WTC11 (cell line): ENCODE measurements at regions not wholly inside any gene's neighbourhood (a gene's known extent, or its start where the extent isn't known, plus 50 kb on each side); places are given as distances from the start of the nearest gene placed in this dataset.
"Not testable (repeated sequence)": the region's sequence is repeated elsewhere in the genome, so short reads cannot be mapped to it uniquely, and the experiment has no call there.

ENCODE experiments used
- ATAC-seq: fragments of 200-7000 bp; cut with Tn5 transposase; 2 replicates; pipeline ENCODE4 v1.10.0; 2021; ENCODE audit warnings: mild to moderate bottlenecking, moderate library complexity
- CTCF ChIA-PET: fragments of 300-600 bp; sonication (Branson Sonifier 250); formaldehyde crosslinking; loops from one replicate; lab custom pipeline; 2021; ENCODE audit warnings: antibody characterized with exemption; lab: Charles Lee
- POLR2A ChIA-PET: fragments of 350-600 bp; sonication (Branson Sonifier 250); formaldehyde crosslinking; loops from one replicate; lab custom pipeline; 2021; ENCODE audit warnings: antibody characterized with exemption; lab: Charles Lee
- DNase-seq: peaks from one replicate; pipeline ENCODE4 v3.0.0; 2021; ENCODE audit warnings: low spot score
- H3K27ac Mint-ChIP-seq: 2 replicates; pipeline ENCODE4 v1.8.0; 2021; ENCODE audit warnings: mixed read lengths
- H3K27me3 Mint-ChIP-seq: 2 replicates; pipeline ENCODE4 v1.8.0; 2021; ENCODE audit warnings: low read depth, mild to moderate bottlenecking, moderate library complexity, mixed read lengths
- H3K36me3 Mint-ChIP-seq: 2 replicates; pipeline ENCODE4 v1.8.0; 2021; ENCODE audit warnings: mixed read lengths
- H3K4me1 Mint-ChIP-seq: 2 replicates; pipeline ENCODE4 v1.8.0; 2022; ENCODE audit warnings: mixed read lengths
- H3K4me3 Mint-ChIP-seq: 2 replicates; pipeline ENCODE4 v1.8.0; 2021; ENCODE audit warnings: mild to moderate bottlenecking, moderate library complexity, mixed read lengths
- H3K9me3 Mint-ChIP-seq: 2 replicates; pipeline ENCODE4 v1.8.0; 2021; ENCODE audit warnings: mixed read lengths
- ATF6 ChIP-seq: sonication (generic); formaldehyde crosslinking; IDR thresholded peaks from 2 replicates; pipeline ENCODE4 v1.8.1; 2023; ENCODE audit warnings: mild to moderate bottlenecking, missing genetic modification reagents
- E2F5 ChIP-seq: sonication (generic); formaldehyde crosslinking; IDR thresholded peaks from 2 replicates; pipeline ENCODE4 v1.8.1; 2022; ENCODE audit warnings: mild to moderate bottlenecking, moderate library complexity, missing genetic modification reagents
- EMX1 ChIP-seq: fragments of 250-450 bp; sonication (Bioruptor Pico); IDR thresholded peaks from 2 replicates; pipeline ENCODE4 v1.8.0; 2021; ENCODE audit warnings: mild to moderate bottlenecking
- GRHL2 ChIP-seq: fragments of 250-450 bp; sonication (Bioruptor Pico); IDR thresholded peaks from 2 replicates; pipeline ENCODE4 v1.8.0; 2022; ENCODE audit warnings: mild to moderate bottlenecking, moderate library complexity; ENCODE audit not compliant: insufficient replicate concordance, severe bottlenecking
- HMGA2 ChIP-seq: fragments of 250-450 bp; sonication (Bioruptor Pico); IDR thresholded peaks from 2 replicates; pipeline ENCODE4 v1.4.0; 2021; ENCODE audit warnings: mild to moderate bottlenecking, moderate library complexity
- HMGXB4 ChIP-seq: sonication (generic); formaldehyde crosslinking; IDR thresholded peaks from 2 replicates; pipeline ENCODE4 v1.8.1; 2023; ENCODE audit warnings: mild to moderate bottlenecking, moderate library complexity, missing genetic modification reagents
- JAZF1 ChIP-seq: fragments of 250-450 bp; sonication (Bioruptor Pico); IDR thresholded peaks from 2 replicates; pipeline ENCODE4 v1.9.0; 2021; ENCODE audit warnings: moderate library complexity, mild to moderate bottlenecking, inconsistent platforms
- NR1H2 ChIP-seq: sonication (generic); formaldehyde crosslinking; IDR thresholded peaks from 2 replicates; pipeline ENCODE4 v1.9.0; 2021; ENCODE audit warnings: mild to moderate bottlenecking, moderate library complexity, missing genetic modification reagents
- NR3C1 ChIP-seq: sonication (generic); formaldehyde crosslinking; conservative IDR thresholded peaks from 2 replicates; pipeline ENCODE4 v1.8.1; 2023; ENCODE audit warnings: low read depth, mild to moderate bottlenecking, missing genetic modification reagents
- PREB ChIP-seq: sonication (generic); formaldehyde crosslinking; IDR thresholded peaks from 2 replicates; pipeline ENCODE4 v1.8.1; 2022; ENCODE audit warnings: mild to moderate bottlenecking, missing genetic modification reagents, moderate library complexity, borderline replicate concordance
- PRRX2 ChIP-seq: fragments of 250-450 bp; sonication (Bioruptor Pico); IDR thresholded peaks from 2 replicates; pipeline ENCODE4 v1.8.0; 2021; ENCODE audit warnings: mild to moderate bottlenecking
- SMAD4 ChIP-seq: sonication (generic); formaldehyde crosslinking; IDR thresholded peaks from 2 replicates; pipeline ENCODE4 v1.8.0; 2022; ENCODE audit warnings: mild to moderate bottlenecking, missing genetic modification reagents
- SOX15 ChIP-seq: fragments of 250-450 bp; sonication (Bioruptor Pico); IDR thresholded peaks from 2 replicates; pipeline ENCODE4 v1.9.0; 2021; ENCODE audit warnings: mild to moderate bottlenecking
- TP53 ChIP-seq: sonication (generic); formaldehyde crosslinking; IDR thresholded peaks from 2 replicates; pipeline ENCODE4 v1.8.1; 2023; ENCODE audit warnings: mild to moderate bottlenecking, missing genetic modification reagents
- ZBTB43 ChIP-seq: sonication (generic); formaldehyde crosslinking; IDR thresholded peaks from 2 replicates; pipeline ENCODE4 v1.8.1; 2023; ENCODE audit warnings: mild to moderate bottlenecking, missing genetic modification reagents
- ZNF281 ChIP-seq: sonication (generic); formaldehyde crosslinking; IDR thresholded peaks from 2 replicates; pipeline ENCODE4 v1.8.0; 2023; ENCODE audit warnings: mild to moderate bottlenecking, missing genetic modification reagents

- ChIA-PET POLR2A (no interaction called here), CTCF (interaction anchor here (0.7 kb wide), 1 partner anchor 386 kb away, joined by 3 read pairs; no protein-coding TSS in a partner anchor)
- ATAC-seq = no peak
- Mint-ChIP-seq H3K36me3 (no peaks in the 10 kb centered on the region), H3K9me3 (no peaks in the 10 kb centered on the region), H3K4me1 (no peaks in the 10 kb centered on the region), H3K27me3 (no peaks in the 10 kb centered on the region), H3K4me3 (no peak overlapping the region), H3K27ac (no peak overlapping the region)
- no peak for DNase-seq
- no peak for TF ChIP-seq NR1H2 (CRISPR knock-in tag)
Measured at GRCh38 chr4:115537387-115537786, 424.0 kb upstream of the NDST4 start.

GRCh38 chr4:115529126-115529525, 415.7 kb upstream of the NDST4 start:
- Mint-ChIP-seq H3K4me3 (no peak overlapping the region), H3K27ac (no peak overlapping the region), H3K36me3 (no peaks in the 10 kb centered on the region), H3K4me1 (no peaks in the 10 kb centered on the region), H3K9me3 (no peaks in the 10 kb centered on the region), H3K27me3 (no peaks in the 10 kb centered on the region)
- no peak for ATAC-seq
- DNase-seq = no peak
- CTCF ChIA-PET = no interaction called here
- TF ChIP-seq E2F5 (CRISPR knock-in tag) (no peak), PREB (CRISPR knock-in tag) (no peak), ZNF281 (CRISPR knock-in tag) (no peak), JAZF1 (no peak), HMGA2 (CRISPR knock-in tag) (no peak)
- POLR2A ChIA-PET = no interaction called here

- H3K4me1 Mint-ChIP-seq, CTCF ChIA-PET, H3K27me3 Mint-ChIP-seq, ATAC-seq, H3K27ac Mint-ChIP-seq, POLR2A ChIA-PET, H3K4me3 Mint-ChIP-seq, DNase-seq: not testable (repeated sequence)
- Mint-ChIP-seq H3K9me3 (peaks cover 42% of the 10 kb centered on the region), H3K36me3 (peaks cover 16% of the 10 kb centered on the region)
Measured at GRCh38 chr4:115519476-115519875, 406.1 kb upstream of the NDST4 start.

GRCh38 chr4:115515772-115516171, 402.4 kb upstream of the NDST4 start:
- ATAC-seq = no peak
- POLR2A ChIA-PET = no interaction called here
- peaks cover 4% of the 10 kb centered on the region; the same call in 1 of the 2 replicates for H3K4me1 Mint-ChIP-seq
- no peak for TF ChIP-seq EMX1 (CRISPR knock-in tag)
- TF ChIP-seq HMGXB4 (CRISPR knock-in tag) = no peak
- no peak for TF ChIP-seq GRHL2 (CRISPR knock-in tag)
- TF ChIP-seq ATF6 = no peak
- TF ChIP-seq PRRX2 (CRISPR knock-in tag) = no peak
- no peak for TF ChIP-seq ZNF281 (CRISPR knock-in tag)
- no peak for TF ChIP-seq SOX15 (CRISPR knock-in tag)
- no peak for TF ChIP-seq TP53
- TF ChIP-seq NR3C1 (CRISPR knock-in tag) = no peak
- no peak for TF ChIP-seq SMAD4 (CRISPR knock-in tag)
- TF ChIP-seq ZBTB43 (CRISPR knock-in tag) = no peak

More at GRCh38 chr4:115515772-115516171, 402.4 kb upstream of the NDST4 start:
- CTCF ChIA-PET = interaction anchor here (0.6 kb wide), 1 partner anchor 60 kb away, joined by 3 read pairs; no protein-coding TSS in a partner anchor
- Mint-ChIP-seq H3K9me3 (peaks cover 13% of the 10 kb centered on the region), H3K4me3 (no peak overlapping the region), H3K36me3 (no peaks in the 10 kb centered on the region), H3K27me3 (no peaks in the 10 kb centered on the region), H3K27ac (no peak overlapping the region)
- DNase-seq = no peak
